ENCODE measurements at regions not wholly inside any gene's neighbourhood (a gene's known extent, or its start where the extent isn't known, plus 50 kb on each side); places are given as distances from the start of the nearest gene placed in this dataset.

DNA sequence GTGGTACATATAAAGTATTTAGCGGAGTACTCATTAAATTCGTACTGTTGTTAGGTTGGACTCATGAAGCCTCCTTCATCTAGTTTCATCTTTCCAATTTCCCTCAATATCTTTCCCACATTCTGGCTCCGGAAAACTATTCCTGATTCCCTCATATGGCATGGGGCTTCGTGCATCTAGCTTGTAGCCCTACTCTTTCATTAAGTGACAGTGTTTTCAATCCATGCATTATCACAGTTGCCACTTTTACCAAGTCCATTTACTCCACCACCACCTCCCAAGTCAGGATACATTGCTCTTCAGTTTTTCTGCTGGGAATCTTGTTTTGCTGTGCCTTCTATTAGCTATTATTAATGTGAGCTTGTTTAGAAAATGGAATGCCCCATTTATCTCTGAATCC is 1032.1 kb upstream of the RBFOX1 start:
- Mint-ChIP-seq H3K27me3 (ENCODE audit: insufficient read depth) (no peaks in the 10 kb centered on the region), H3K36me3 (ENCODE audit: low read depth) (no peaks in the 10 kb centered on the region; the same call in 1 of the 2 replicates), H3K4me1 (ENCODE audit: low read depth) (no peaks in the 10 kb centered on the region), H3K9me3 (peaks cover 79% of the 10 kb centered on the region), H3K27ac (no peak overlapping the region), H3K4me3 (no peak overlapping the region)
- TF ChIP-seq CTCF (IDR thresholded peaks at IDR 0.05): no peak
- DNase-seq: no peak

GRCh38 chr16:6297666-6298410 is 1034.8 kb upstream of the RBFOX1 start:
- no peaks in the 10 kb centered on the region for H3K4me1 Mint-ChIP-seq (ENCODE audit: low read depth)
- DNase-seq: no peak
- no peaks in the 10 kb centered on the region for H3K27me3 Mint-ChIP-seq (ENCODE audit: insufficient read depth)
- no peaks in the 10 kb centered on the region; the same call in 1 of the 2 replicates for H3K36me3 Mint-ChIP-seq (ENCODE audit: low read depth)
- H3K4me3 Mint-ChIP-seq: no peak overlapping the region
- H3K27ac Mint-ChIP-seq: no peak overlapping the region
- H3K9me3 Mint-ChIP-seq: peaks cover 77% of the 10 kb centered on the region
- no peak for TF ChIP-seq CTCF (IDR thresholded peaks at IDR 0.05)

DNA sequence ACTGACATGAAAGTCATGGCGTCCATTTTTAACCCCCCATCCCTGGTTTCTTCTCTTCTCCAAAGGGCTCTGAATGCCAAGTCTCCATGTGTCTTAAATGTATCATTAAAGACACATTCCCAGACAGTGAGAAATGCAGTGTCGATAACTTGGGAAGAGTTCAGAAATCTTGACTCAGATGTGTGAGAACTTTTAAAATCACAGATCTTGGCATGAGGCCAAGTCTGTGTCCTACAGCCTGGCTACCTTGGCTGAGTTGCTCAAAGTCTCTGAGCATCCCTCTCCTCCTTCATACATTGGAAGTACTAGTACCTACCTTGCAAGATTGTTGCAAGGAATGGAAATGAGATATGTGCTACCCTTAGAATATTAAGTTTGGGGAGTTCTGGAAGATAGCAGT is 1046.5 kb upstream of the RBFOX1 start:
- no peak overlapping the region for H3K4me3 Mint-ChIP-seq
- no peak for DNase-seq
- TF ChIP-seq CTCF (IDR thresholded peaks at IDR 0.05): no peak
- no peaks in the 10 kb centered on the region for H3K36me3 Mint-ChIP-seq (ENCODE audit: low read depth)
- H3K9me3 Mint-ChIP-seq: peaks cover 59% of the 10 kb centered on the region
- no peaks in the 10 kb centered on the region; the same call in 1 of the 2 replicates for H3K27me3 Mint-ChIP-seq (ENCODE audit: insufficient read depth)
- no peaks in the 10 kb centered on the region for H3K4me1 Mint-ChIP-seq (ENCODE audit: low read depth)
- no peak overlapping the region for H3K27ac Mint-ChIP-seq

DNA sequence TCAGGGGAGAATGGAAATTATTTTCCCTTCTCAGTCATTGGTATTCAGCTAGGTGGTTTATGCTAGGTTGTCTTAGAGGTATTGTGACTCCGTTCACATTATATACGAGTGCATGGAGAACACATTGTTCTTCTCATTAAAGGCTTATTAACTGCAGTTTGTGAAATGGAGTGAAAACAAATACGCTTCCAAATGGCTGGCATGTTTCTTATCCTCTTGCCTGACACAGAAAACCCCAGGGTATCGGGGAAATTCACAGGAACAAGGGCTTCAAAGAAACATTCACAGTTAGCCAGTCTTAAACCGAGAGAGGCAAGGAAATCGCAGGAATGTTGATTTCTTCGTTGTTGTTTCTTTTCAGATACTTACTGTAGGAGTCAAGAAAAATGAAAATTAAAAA is 1047.9 kb upstream of the RBFOX1 start:
- Mint-ChIP-seq H3K27me3 (ENCODE audit: insufficient read depth) (no peaks in the 10 kb centered on the region; the same call in 1 of the 2 replicates), H3K4me3 (no peak overlapping the region), H3K4me1 (ENCODE audit: low read depth) (no peaks in the 10 kb centered on the region), H3K9me3 (peaks cover 63% of the 10 kb centered on the region), H3K36me3 (ENCODE audit: low read depth) (no peaks in the 10 kb centered on the region), H3K27ac (no peak overlapping the region)
- DNase-seq: no peak
- TF ChIP-seq CTCF (IDR thresholded peaks at IDR 0.05): no peak

DNA sequence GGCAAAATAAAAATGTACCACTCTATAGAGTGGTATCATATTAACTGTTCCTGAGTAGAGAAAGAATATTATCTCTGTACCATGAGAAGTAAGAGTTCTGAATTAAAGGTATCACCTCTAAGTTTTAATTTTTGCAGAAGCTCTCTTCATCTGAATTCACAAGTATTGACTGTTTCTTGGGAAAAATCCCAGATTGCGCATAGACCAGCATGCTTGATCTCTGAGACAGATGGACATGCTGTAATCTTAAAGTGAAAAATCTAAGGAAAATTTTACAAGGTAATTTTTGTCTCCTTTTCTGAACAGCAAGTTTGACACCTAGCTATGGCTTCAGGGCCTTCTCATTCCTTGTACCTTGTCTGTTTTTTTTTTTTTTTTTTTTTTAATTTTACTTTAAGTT is 1050.7 kb upstream of the RBFOX1 start:
- Mint-ChIP-seq H3K27me3 (ENCODE audit: insufficient read depth) (no peaks in the 10 kb centered on the region; the same call in 1 of the 2 replicates), H3K27ac (no peak overlapping the region), H3K4me1 (ENCODE audit: low read depth) (no peaks in the 10 kb centered on the region), H3K9me3 (peaks cover 68% of the 10 kb centered on the region), H3K36me3 (ENCODE audit: low read depth) (no peaks in the 10 kb centered on the region), H3K4me3 (no peak overlapping the region)
- no peak for DNase-seq
- TF ChIP-seq CTCF (IDR thresholded peaks at IDR 0.05): no peak
